LNCaP clone FGC (cell line): ENCODE measurements at regions not wholly inside any gene's neighbourhood (a gene's known extent, or its start where the extent isn't known, plus 50 kb on each side); places are given as distances from the start of the nearest gene placed in this dataset.

Experiments
- DNase-seq: peaks from one replicate; pipeline ENCODE4 v3.0.0-alpha.2; 2011; ENCODE audit warnings: low read depth
- H3K4me3 ChIP-seq: 2 replicates; pipeline ENCODE4 v1.5.1; 2011; ENCODE audit warnings: mild to moderate bottlenecking, low read depth, low read length, control low read depth
- CTCF ChIP-seq: IDR thresholded peaks from 2 replicates; pipeline ENCODE4 v1.5.1; 2012; ENCODE audit warnings: mild to moderate bottlenecking; ENCODE audit not compliant: control insufficient read depth, insufficient read depth; ENCODE audit errors: extremely low read depth

GRCh38 chr14:30291216-30291615, 267.7 kb upstream of the G2E3 start:
- TF ChIP-seq CTCF, result no peak
- DNase-seq, result no peak
- no peak overlapping the region for H3K4me3 ChIP-seq

- no peak for TF ChIP-seq CTCF
- no peak overlapping the region for H3K4me3 ChIP-seq
- no peak for DNase-seq
These were observed 266.4 kb upstream of the G2E3 start for GRCh38 chr14:30292541-30292940.

- peak; percentile 68 for DNase-seq
- no peak for TF ChIP-seq CTCF
These were observed 263.0 kb upstream of the G2E3 start for GRCh38 chr14:30295980-30296379.

GRCh38 chr14:30296931-30297405, 262.0 kb upstream of the G2E3 start:
- TF ChIP-seq CTCF, result no peak
- no peak for DNase-seq
- no peak overlapping the region for H3K4me3 ChIP-seq

More at GRCh38 chr14:30295980-30296379, 263.0 kb upstream of the G2E3 start:
- no peak overlapping the region for H3K4me3 ChIP-seq

- H3K4me3 ChIP-seq, result no peak overlapping the region
- no peak for TF ChIP-seq CTCF
- no peak for DNase-seq
These were observed 260.8 kb upstream of the G2E3 start for GRCh38 chr14:30297876-30298795.

GRCh38 chr14:30299915-30300314, 259.0 kb upstream of the G2E3 start:
- no peak overlapping the region for H3K4me3 ChIP-seq
- no peak for TF ChIP-seq CTCF
- no peak for DNase-seq
